ENCODE measurements at regions not wholly inside any gene's neighbourhood (a gene's known extent, or its start where the extent isn't known, plus 50 kb on each side); places are given as distances from the start of the nearest gene placed in this dataset.

DNA sequence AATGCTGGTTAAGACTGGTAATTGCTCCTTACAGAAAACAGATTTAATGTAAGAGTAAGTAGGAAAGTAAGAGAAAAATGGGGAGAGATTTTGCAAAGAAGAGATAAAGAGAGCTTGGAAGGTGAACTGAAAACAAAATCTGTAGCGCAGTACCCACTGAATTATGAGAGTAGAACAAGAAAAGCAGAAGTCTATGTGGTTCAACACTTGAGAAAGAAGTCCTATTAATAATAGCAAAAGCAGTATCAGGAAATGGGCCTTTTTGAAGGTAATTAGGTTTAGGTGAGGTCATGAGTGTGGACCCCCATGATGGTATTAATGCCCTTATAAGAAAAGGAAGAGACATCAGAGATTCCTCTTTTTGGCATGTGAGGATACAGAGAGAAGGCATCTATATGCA lies 460.6 kb downstream of the CETN3 start:
- no peak for DNase-seq (ENCODE audit: low read depth in 4 of 4, low spot score in 3 of 4)

DNA sequence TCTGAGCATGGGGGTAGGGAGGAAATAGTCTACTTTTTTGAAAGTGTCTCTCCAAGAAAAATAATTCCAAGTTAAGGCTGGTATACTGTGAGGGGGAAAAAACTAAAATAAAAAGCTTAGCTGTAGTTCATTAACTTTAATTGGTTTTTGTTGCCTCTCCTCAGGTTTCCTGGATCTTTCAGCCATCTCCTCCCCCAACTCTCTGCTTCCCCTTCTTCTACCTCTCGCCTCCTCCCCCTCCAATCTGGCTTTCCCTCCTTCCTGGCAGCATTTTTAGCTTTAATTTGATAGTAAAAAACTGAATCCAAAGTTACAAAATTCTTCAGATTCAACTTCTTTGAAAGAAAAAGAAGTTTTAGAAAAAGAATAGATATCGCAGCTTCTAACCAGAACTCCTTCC lies 462.6 kb downstream of the CETN3 start:
- no peak for DNase-seq (ENCODE audit: low read depth in 4 of 4, low spot score in 3 of 4)

DNA sequence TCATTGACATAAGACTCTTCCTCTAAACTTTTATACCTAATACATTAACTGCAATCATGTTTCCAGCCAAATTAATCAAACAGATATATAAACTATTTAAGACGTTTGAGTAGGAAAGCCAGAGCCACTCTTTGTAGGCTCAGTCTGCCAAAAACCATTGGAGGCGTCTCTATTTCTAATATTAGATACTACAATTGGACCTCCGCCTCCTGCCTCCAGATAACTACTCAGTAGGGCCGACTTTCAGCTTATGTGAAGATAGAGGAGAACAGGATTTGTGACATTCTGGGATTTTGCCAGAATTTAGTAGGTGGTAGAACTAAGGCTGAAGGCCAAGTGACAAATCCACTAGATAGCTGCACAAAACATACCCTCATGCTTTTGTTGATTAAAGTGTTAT lies 463.0 kb downstream of the CETN3 start:
- no peak for DNase-seq (ENCODE audit: low read depth in 4 of 4, low spot score in 3 of 4)

DNA sequence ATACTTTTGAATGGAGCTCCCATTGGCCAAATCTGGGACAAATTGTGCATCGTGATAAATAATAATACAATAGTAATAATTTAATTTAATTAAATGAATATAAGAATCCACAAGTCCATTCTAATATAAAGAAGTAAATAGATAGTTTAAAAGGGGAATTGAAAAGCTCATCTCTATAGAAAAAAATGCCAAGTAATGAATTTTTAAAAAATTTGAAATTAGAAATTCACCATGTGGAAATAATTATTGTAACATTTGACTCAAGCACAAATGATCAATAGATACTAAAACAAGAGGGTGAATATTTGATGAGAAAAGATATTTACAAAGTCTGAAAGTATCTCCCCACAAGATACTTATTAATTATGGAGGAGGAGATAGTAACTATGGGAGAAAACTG lies 467.4 kb downstream of the CETN3 start:
- no peak for DNase-seq (ENCODE audit: low read depth in 4 of 4, low spot score in 3 of 4)

DNA sequence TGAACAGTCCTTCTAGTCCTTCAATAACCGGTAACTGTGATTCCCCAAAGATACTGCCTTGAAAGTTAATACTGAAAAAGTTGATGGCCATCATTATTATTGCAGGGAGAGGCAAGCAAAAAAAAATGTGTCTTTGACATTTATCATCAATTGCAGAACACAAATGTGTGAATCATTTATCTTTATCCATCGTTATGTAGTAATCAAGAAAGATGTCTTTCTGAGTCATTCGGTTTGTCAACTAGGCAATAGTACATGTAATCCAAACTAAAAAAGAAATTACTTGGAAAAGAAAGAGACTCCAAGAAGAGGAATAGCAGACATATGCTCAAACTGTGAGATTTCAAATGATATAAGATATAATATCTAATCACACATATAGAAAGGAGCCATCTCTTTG lies 473.0 kb downstream of the CETN3 start:
- no peak for DNase-seq (ENCODE audit: low read depth in 4 of 4, low spot score in 3 of 4)

DNA sequence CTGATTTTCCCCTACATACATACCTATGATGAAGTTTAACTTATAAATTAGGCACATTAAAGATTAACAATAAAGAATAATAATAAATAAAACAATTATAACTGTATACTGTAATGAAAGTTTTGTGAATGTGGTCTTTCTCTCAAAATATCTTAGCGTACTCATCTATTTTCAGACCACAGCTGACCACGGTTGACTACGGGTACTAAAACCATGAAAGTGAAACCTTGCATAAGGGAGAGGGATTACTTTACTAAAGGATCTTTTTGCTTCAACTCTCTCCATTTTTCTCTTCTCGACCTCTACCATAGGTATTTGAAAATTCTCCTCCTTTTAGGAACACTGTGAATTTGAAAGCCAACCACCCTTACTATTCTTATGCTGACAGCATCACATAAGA lies 475.5 kb downstream of the CETN3 start:
- no peak for DNase-seq (ENCODE audit: low read depth in 4 of 4, low spot score in 3 of 4)

DNA sequence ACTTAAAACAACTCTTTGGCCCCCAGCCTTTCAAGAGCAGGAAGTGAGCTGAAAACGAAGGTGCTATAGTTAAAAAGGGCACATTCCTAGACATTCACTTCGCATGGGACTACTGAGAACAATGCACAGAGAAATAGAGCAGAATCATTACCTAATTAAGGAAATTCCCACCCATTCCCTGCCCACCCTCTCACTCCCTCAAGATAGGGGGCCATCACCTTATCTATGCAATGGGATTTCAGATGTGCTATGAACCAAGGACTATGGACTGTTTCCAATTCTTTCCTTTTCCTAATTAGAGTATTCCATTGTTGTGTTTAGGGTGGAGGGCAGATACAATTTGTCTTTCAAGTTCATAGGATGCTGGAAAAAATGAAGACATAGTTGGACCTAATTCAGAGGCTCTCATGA lies 476.8 kb downstream of the CETN3 start:
- no peak for DNase-seq (ENCODE audit: low read depth in 4 of 4, low spot score in 3 of 4)

DNA sequence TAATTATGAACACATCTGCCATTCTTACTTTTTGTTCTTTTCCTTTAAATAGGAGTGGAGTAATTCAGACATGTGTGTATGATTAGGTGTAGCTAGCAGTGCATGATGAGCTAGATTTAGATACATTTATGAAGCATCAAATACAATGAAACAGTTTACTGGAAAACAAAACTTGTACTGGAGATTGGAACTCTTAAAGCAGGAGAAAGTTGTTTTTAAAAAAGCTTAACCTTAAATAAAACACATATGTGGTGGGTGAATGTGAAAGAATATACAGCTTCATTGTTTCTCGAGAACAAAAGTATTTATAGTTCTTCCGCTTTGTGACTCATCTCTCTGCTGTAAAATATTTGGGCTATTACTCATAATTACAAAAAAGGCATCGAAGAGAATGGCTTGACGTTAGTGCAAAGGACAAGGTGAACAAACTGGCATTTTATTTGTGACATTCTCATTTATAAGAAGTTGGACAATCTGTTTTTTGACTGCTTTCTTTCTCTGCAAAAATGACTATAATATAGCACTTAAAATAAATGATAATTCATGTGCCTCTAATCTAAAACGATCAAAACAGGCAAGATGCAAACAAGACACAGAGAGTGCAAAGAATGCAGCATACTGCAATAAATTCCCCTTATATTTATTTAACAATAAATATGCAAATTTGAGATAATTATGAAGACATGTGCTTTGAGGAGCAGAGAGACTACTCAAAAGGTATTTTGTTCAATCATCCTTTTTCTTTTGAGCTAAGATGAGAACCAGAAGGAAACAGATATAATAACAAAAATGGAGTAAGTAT lies 478.8 kb downstream of the CETN3 start:
- no peak for DNase-seq (ENCODE audit: low read depth in 4 of 4, low spot score in 3 of 4)

DNA sequence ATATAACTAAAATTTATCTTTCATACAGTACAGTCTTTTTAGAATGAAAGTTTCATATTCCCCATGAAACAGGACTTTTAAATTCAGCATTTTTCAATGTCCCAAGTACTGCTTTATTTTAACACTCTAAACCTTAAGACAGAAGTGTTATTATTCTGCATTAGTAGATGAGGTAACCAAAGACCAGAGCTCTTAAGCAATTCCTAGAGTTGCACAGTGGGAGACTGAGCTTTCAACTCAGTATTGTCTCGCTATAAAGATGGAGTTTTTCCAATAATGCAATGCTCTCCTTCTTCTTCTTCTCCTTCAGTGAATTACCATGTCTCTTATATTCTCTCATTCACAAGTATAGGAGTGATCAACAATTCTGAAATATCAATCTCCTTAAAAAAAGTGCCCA lies 479.7 kb downstream of the CETN3 start:
- DNase-seq (ENCODE audit: low read depth in 4 of 4, low spot score in 3 of 4), result no peak

DNA sequence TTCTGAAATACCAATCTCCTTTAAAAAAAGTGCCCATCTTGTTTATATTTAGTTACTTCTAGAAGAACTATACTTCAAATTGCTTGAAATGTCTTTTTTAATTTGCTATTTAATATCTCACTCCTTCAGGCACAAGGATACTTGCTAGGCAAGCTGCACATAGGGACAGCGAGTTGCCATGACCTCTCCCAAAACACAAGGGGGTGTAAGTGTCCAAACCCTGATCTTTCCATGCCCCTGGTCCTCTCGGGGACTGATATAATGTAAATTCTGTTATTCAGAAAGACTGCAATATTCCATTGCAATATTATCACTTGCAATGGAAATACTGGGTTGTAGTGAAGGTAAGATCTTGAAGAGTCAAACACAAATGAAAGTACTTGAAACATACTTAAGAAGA lies 480.4 kb downstream of the CETN3 start:
- DNase-seq (ENCODE audit: low read depth in 4 of 4, low spot score in 3 of 4), result no peak

DNA sequence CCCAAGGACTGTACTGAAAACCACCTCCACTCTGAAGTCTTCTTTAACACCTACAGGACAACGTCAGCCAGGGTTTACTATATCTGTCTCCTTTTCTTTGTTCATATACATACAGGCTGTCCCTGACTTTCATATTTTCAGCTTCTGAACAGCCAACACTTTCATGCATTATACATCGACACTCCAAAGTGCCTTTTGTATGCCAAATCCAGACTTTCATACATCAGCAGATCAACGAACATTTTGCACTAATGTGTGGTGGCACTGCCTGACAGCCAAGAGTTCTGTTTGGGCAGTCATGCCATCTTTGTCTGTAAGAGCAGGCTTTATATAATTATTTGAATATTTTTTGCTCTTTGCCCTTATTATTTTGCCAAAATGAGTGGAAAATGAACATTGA lies 487.4 kb downstream of the CETN3 start:
- no peak for DNase-seq (ENCODE audit: low read depth in 4 of 4, low spot score in 3 of 4)

DNA sequence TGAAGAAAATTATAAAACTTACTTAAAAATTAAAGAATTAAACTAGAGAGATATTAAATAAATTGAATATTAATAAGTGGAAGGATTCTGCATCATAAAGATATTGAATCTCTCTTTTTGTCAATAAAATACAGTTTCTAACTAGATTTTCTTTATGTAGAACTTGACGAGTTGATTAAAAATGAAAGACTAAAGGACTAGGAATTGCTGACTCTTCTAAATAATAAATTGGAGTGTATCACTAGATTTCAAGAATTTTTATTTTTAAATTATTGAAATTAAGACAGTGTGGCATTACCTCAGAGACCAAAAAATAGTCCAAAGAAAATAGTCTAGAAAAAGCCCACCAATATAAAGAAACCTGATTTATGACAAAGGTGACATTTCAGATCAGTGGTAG lies 492.4 kb downstream of the CETN3 start:
- no peak for DNase-seq (ENCODE audit: low read depth in 4 of 4, low spot score in 3 of 4)

DNA sequence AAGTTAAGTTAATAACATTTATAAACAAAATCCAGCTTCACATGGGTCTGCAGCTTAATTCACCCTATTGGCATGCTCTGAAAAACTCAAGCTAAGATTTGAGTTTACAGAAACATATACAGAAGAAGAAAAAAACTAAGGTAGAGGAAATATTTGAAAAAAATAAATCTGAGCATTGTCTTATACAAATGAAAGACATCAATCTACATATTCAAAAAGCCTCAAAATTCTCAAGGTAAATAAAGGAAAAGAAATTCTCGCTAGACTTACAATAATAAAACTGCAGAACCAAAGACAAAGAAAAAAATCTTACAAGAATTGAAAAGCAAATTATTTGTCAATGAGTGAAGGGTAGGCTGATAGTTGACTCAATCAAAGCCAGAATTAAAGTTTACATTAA lies 493.4 kb downstream of the CETN3 start:
- DNase-seq (ENCODE audit: low read depth in 4 of 4, low spot score in 3 of 4), result no peak

DNA sequence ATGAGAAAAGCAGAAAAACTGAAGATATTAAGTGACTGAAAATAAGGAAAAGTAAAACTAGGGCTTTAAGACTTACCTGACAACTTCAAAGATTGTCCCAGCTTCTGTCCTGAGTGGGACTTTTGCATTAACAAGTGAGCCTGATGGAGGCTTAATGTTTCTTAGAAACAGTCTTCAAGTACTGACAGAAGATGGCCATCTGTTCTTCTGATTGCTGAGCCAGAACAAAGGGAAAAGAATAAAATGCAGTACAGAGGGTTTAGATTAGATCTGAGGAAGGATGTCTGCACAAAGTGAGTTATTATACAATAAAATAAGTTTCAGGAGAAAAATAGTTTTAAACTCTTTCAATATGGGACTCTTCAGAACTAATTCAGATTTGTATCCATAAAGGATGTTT lies 500.7 kb downstream of the CETN3 start:
- DNase-seq (ENCODE audit: low read depth in 4 of 4, low spot score in 3 of 4), result no peak

DNA sequence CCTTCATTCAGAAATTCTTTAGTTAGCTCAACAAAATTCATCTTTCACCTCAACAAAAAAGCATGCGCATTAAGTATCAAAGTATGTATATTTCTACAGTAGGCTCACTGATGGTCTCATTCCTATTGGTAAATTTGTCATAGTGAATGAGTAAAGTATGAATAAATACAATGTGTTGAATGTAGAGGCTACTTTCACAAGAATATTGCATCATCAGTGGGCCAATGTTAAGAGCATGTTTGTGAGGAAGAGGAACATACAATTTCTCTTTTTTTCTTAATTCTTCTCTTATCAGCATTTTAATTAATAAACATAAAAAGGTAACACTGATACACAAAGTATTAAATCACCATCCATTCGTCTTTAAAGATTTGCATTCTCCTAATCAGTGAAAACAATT lies 505.1 kb downstream of the CETN3 start:
- no peak for DNase-seq (ENCODE audit: low read depth in 4 of 4, low spot score in 3 of 4)

DNA sequence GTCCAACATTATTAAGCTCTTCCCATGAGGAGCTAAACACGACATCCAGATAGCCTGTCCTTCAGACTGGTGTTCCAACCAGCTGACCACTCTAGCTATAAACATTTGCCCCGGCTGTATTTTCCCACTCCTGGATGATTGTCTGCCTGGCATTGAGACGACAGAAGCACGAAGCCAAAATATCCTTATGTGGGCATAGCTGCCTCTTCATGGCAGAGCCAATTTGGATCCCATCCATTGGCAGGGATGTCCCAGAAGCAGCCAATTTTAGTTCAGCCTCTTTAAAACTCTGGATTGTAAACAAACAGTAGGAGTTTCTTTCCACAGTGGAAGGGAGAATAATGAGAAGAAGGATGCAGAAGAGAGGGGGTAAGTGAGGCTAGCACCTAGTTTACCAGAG lies 507.6 kb downstream of the CETN3 start:
- no peak for DNase-seq (ENCODE audit: low read depth in 4 of 4, low spot score in 3 of 4)

DNA sequence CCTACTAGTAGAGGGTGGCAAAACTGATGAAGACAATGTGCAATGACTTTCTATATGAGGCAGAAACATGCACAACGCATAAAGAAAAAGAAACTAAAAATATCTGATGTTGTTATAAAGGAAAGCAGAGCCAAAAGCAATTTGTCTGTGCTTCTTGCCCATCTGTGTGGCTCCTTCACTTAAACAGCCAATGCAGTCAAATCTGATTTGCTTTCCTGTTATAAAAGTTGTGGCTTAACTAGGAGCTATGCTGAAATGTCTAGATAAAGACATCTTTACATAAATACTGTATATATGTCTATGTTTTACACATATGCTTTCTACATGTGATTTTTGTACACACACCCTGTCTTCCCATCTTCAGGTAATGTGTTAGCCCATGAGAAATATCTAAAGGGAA lies 508.2 kb downstream of the CETN3 start:
- no peak for DNase-seq (ENCODE audit: low read depth in 4 of 4, low spot score in 3 of 4)

DNA sequence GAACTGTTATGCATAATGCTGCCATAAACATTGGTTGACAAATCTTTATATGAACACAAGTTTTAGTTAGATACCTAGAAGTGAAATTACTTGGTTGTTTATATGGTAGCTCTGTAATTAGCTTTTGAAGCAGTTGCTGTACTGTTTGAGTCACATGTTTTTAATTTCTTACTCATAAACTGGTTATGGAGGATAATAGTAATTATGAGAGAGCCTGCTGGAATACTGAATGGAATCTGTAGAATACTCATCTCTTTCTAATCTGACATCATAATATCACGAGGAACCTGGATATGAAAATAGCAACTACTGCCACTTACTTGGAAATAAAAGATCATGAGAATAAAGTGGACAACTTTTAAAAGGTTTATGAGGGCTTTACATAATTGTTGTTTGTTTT lies 509.2 kb downstream of the CETN3 start:
- no peak for DNase-seq (ENCODE audit: low read depth in 4 of 4, low spot score in 3 of 4)

DNA sequence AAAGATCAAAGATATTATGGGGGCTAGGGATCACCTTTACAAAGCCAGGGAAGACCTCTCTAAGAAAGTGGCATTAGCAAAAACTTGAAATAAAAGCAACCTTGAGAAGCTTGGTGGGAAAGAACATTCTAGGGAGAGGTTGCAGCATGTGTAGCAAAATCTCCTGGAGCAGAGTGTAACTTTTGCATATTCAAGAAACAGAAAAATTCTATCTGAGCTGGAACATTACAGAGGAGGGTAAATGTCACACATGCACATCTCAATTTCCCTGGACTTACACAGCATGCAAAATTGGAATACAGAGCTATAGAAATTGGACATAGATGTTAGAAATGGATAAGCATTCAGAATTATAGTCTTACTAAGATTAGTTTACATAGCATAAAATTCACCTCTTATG lies 510.0 kb downstream of the CETN3 start:
- no peak for DNase-seq (ENCODE audit: low read depth in 4 of 4, low spot score in 3 of 4)

DNA sequence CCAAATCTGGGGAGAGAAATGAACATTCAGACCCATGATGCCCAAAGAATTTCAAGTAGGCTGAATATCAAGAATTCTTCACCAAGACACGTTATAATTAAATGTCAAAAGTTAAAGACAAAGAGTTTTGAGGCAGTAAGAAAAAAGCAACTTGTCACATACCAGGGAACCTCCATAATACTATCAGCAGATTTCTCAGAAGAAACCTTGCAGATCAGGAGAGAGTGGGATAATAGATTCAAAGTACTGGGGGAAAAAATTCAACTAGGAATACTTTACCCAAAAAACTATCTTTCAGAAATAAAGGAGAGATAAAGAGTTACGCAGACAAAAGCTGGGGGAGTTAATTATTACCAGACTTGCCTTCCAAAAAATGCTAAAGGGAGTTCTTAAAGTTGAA lies 516.0 kb downstream of the CETN3 start:
- DNase-seq (ENCODE audit: low read depth in 4 of 4, low spot score in 3 of 4), result no peak

DNA sequence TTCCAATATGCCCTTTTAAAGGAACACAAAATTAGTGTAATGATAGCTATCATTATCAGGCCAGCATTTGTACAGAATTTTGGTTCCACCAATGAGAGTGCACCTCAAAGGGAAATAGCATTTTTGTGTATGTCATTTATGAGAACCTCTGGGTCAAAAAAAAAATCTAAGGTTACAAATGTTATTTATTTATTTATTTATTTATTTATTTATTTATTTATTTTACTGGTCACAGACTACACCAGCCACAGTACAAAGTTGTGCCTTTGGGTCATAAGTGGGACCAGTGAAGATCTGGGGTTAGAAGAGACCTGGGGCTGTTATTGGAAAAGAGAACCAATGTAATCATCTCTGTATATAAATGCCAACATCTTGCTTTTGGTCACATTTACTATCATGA lies 523.9 kb downstream of the CETN3 start:
- no peak for DNase-seq (ENCODE audit: low read depth in 4 of 4, low spot score in 3 of 4)

DNA sequence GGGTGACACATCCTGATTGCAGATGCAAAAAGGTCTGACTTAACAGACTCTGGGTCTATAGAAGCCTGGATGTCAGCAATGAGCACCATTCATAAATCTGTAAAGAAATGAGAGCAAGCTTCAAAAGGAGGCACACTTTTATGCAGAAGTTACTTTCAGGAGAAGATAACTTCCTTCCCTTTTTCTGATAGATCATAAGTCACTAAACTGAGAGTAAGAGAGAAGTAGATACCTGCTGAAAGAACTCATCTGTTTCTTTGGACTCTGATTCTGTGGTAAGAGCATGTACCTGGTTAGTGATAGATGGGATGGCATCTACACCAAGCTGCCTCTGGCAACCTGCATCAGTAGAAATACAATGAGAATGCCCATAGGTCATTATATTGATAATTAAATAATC lies 525.6 kb downstream of the CETN3 start:
- DNase-seq (ENCODE audit: low read depth in 4 of 4, low spot score in 3 of 4), result no peak
